Gastroesophageal sphincter (tissue), 3 donors: ENCODE measurements at regions not wholly inside any gene's neighbourhood (a gene's known extent, or its start where the extent isn't known, plus 50 kb on each side); places are given as distances from the start of the nearest gene placed in this dataset.

Source experiments
- POLR2A ChIP-seq, 2 donors: fragments of 450-650 bp; IDR thresholded peaks; one replicate each; pipeline ENCODE4 v1.6.1; 2017; ENCODE audit warnings: antibody characterized with exemption in 2 of 2, mild to moderate bottlenecking in 2 of 2, moderate library complexity in 1 of 2
- POLR2AphosphoS5 ChIP-seq: sonication (generic); formaldehyde crosslinking; IDR thresholded peaks from one replicate; pipeline ENCODE4 v1.6.1; 2017; ENCODE audit warnings: antibody characterized with exemption
- TF ChIP-seq, protein P1 (sequence below), 4 experiments: fragments of 200-600 bp in 2 of 4; fragments of 450-650 bp in 2 of 4; sonication (generic) in 1 of 4; IDR thresholded peaks; one replicate each; pipeline ENCODE4 v1.5.1; 2017 to 2019; ENCODE audit warnings: antibody characterized with exemption in 4 of 4, mild to moderate bottlenecking in 2 of 4, moderate library complexity in 2 of 4

DNA sequence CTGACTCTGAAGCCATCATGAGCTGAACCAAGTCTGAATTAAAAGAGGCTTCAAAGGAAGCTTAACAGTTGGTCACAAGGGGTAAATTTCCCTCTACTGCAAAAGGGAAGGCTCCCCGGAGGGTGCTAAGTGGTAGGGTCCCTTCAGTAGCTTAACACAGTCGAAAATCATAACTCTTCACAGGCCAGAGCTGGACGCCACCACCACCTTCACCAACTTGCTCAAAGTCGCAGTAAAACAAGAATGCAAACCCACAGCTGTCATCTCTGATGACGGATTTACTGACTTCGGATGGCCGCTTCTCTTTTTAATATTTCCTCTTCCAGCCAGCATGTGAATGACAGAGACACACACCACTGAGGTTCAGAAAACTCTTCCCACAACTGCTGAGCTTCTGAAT, 144.7 kb upstream of the FBXL4 start:
- TF ChIP-seq, protein P1, sequence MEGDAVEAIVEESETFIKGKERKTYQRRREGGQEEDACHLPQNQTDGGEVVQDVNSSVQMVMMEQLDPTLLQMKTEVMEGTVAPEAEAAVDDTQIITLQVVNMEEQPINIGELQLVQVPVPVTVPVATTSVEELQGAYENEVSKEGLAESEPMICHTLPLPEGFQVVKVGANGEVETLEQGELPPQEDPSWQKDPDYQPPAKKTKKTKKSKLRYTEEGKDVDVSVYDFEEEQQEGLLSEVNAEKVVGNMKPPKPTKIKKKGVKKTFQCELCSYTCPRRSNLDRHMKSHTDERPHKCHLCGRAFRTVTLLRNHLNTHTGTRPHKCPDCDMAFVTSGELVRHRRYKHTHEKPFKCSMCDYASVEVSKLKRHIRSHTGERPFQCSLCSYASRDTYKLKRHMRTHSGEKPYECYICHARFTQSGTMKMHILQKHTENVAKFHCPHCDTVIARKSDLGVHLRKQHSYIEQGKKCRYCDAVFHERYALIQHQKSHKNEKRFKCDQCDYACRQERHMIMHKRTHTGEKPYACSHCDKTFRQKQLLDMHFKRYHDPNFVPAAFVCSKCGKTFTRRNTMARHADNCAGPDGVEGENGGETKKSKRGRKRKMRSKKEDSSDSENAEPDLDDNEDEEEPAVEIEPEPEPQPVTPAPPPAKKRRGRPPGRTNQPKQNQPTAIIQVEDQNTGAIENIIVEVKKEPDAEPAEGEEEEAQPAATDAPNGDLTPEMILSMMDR (IDR thresholded peaks at IDR 0.05): no peak
- TF ChIP-seq POLR2A (IDR thresholded peaks at IDR 0.05): no peak
- no peak for TF ChIP-seq POLR2AphosphoS5
